ENCODE measurements at regions not wholly inside any gene's neighbourhood (a gene's known extent, or its start where the extent isn't known, plus 50 kb on each side); places are given as distances from the start of the nearest gene placed in this dataset.
"Not testable (repeated sequence)": the region's sequence is repeated elsewhere in the genome, so short reads cannot be mapped to it uniquely, and the experiment has no call there.

DNA sequence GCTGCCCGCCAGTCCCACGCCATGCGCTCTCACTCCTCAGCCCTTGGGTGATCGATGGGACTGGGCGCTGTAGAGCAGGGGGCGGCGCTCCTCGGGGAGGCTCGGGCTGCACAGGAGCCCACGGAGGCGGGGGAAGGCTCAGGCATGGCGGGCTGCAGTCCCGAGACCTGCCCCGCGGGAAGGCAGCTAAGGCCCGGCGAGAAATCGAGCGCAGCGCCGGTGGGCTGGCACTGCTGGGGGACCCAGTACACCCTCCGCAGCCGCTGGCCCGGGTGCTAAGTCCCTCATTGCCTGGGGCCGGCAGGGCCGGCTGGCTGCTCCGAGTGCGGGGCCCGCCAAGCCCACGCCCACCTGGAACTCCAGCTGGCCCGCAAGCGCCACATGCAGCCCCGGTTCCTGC, 102.2 kb upstream of the PDE10A start:
- TF ChIP-seq, protein P1, sequence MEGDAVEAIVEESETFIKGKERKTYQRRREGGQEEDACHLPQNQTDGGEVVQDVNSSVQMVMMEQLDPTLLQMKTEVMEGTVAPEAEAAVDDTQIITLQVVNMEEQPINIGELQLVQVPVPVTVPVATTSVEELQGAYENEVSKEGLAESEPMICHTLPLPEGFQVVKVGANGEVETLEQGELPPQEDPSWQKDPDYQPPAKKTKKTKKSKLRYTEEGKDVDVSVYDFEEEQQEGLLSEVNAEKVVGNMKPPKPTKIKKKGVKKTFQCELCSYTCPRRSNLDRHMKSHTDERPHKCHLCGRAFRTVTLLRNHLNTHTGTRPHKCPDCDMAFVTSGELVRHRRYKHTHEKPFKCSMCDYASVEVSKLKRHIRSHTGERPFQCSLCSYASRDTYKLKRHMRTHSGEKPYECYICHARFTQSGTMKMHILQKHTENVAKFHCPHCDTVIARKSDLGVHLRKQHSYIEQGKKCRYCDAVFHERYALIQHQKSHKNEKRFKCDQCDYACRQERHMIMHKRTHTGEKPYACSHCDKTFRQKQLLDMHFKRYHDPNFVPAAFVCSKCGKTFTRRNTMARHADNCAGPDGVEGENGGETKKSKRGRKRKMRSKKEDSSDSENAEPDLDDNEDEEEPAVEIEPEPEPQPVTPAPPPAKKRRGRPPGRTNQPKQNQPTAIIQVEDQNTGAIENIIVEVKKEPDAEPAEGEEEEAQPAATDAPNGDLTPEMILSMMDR (IDR thresholded peaks at IDR 0.05) = not testable (repeated sequence)
- not testable (repeated sequence) for TF ChIP-seq POLR2A (IDR thresholded peaks at IDR 0.05)
